H9 (cell line): ENCODE measurements at regions not wholly inside any gene's neighbourhood (a gene's known extent, or its start where the extent isn't known, plus 50 kb on each side); places are given as distances from the start of the nearest gene placed in this dataset.

Experiments
- DNase-seq: peaks from one replicate; pipeline ENCODE4 v3.0.0-alpha.2; 2017
- H2AFZ ChIP-seq: one replicate; pipeline ENCODE4 v1.6.1; 2013; ENCODE audit warnings: mild to moderate bottlenecking, low read length, control low read depth, moderate library complexity
- H2AK5ac ChIP-seq: 2 replicates; pipeline ENCODE4 v1.6.1; 2013; ENCODE audit warnings: low read length, control low read depth, mixed read lengths; ENCODE audit not compliant: insufficient read length
- H2BK120ac ChIP-seq: one replicate; pipeline ENCODE4 v1.6.1; 2013; ENCODE audit warnings: low read depth, mild to moderate bottlenecking, low read length, control low read depth, inconsistent platforms; ENCODE audit not compliant: poor library complexity, severe bottlenecking
- H2BK12ac ChIP-seq: 2 replicates; pipeline ENCODE4 v1.6.1; 2013; ENCODE audit warnings: low read length, control low read depth, mixed read lengths, low read depth; ENCODE audit not compliant: insufficient read length
- H2BK15ac ChIP-seq: 2 replicates; pipeline ENCODE4 v1.6.1; 2013; ENCODE audit warnings: low read depth, low read length, control low read depth
- H2BK20ac ChIP-seq: one replicate; pipeline ENCODE4 v1.6.1; 2013; ENCODE audit warnings: low read depth, mild to moderate bottlenecking, low read length, control low read depth, inconsistent platforms; ENCODE audit not compliant: poor library complexity, severe bottlenecking
- H2BK5ac ChIP-seq: 2 replicates; pipeline ENCODE4 v1.6.1; 2013; ENCODE audit warnings: low read length, control low read depth, mixed read lengths; ENCODE audit not compliant: insufficient read length
- H3K14ac ChIP-seq: 2 replicates; pipeline ENCODE4 v1.6.1; 2013; ENCODE audit warnings: low read length, control low read depth; ENCODE audit not compliant: insufficient read depth
- H3K18ac ChIP-seq: 2 replicates; pipeline ENCODE4 v1.6.1; 2013; ENCODE audit warnings: low read depth, mild to moderate bottlenecking, mixed read lengths, low read length, control low read depth; ENCODE audit not compliant: insufficient read length
- H3K23ac ChIP-seq: 2 replicates; pipeline ENCODE4 v1.6.1; 2013; ENCODE audit warnings: low read length, control low read depth, mixed read lengths, low read depth; ENCODE audit not compliant: insufficient read length
- H3K23me2 ChIP-seq: 2 replicates; pipeline ENCODE4 v1.6.1; 2013; ENCODE audit warnings: low read depth, mild to moderate bottlenecking, mixed read lengths, low read length, control low read depth; ENCODE audit not compliant: insufficient read length, poor library complexity, severe bottlenecking
- H3K27ac ChIP-seq: 2 replicates; pipeline ENCODE4 v1.5.1; 2013; ENCODE audit warnings: low read length, control low read depth, mixed read lengths, low read depth; ENCODE audit not compliant: insufficient read length
- H3K27me3 ChIP-seq: 2 replicates; pipeline ENCODE4 v1.6.1; 2013; ENCODE audit warnings: low read length, control low read depth, inconsistent platforms; ENCODE audit not compliant: insufficient read depth
- H3K4ac ChIP-seq: 2 replicates; pipeline ENCODE4 v1.6.1; 2013; ENCODE audit warnings: low read depth, mild to moderate bottlenecking, control low read depth, inconsistent platforms, low read length, moderate library complexity
- H3K4me1 ChIP-seq: 2 replicates; pipeline ENCODE4 v1.6.1; 2013; ENCODE audit warnings: low read length, control low read depth, inconsistent platforms; ENCODE audit not compliant: insufficient read depth
- H3K4me2 ChIP-seq: 2 replicates; pipeline ENCODE4 v1.6.1; 2013; ENCODE audit warnings: low read length, control low read depth, mixed read lengths; ENCODE audit not compliant: insufficient read length, insufficient read depth
- H3K56ac ChIP-seq: 2 replicates; pipeline ENCODE4 v1.6.1; 2013; ENCODE audit warnings: low read depth, mild to moderate bottlenecking, mixed read lengths, low read length, control low read depth; ENCODE audit not compliant: insufficient read length
- H3K79me1 ChIP-seq: 2 replicates; pipeline ENCODE4 v1.6.1; 2013; ENCODE audit warnings: low read depth, mild to moderate bottlenecking, moderate library complexity, low read length, control low read depth, inconsistent platforms; ENCODE audit not compliant: insufficient read depth, poor library complexity, severe bottlenecking
- H3K79me2 ChIP-seq: 2 replicates; pipeline ENCODE4 v1.6.1; 2013; ENCODE audit warnings: low read length, control low read depth, inconsistent platforms; ENCODE audit not compliant: insufficient read depth
- H3K9ac ChIP-seq: 2 replicates; pipeline ENCODE4 v1.6.1; 2013; ENCODE audit warnings: low read length, control low read depth, mixed read lengths; ENCODE audit not compliant: insufficient read length; ENCODE audit errors: extremely low read depth
- H3K9me3 ChIP-seq: one replicate; pipeline ENCODE4 v1.6.1; 2013; ENCODE audit warnings: low read depth, low read length, inconsistent platforms; ENCODE audit not compliant: control insufficient read depth
- H3T11ph ChIP-seq: one replicate; pipeline ENCODE4 v1.6.1; 2013; ENCODE audit warnings: mild to moderate bottlenecking, low read length, control low read depth, inconsistent platforms
- H4K20me1 ChIP-seq: one replicate; pipeline ENCODE4 v1.6.1; 2013; ENCODE audit not compliant: control insufficient read depth, insufficient read length, insufficient read depth
- H4K5ac ChIP-seq: 2 replicates; pipeline ENCODE4 v1.6.1; 2013; ENCODE audit warnings: low read depth, mild to moderate bottlenecking, mixed read lengths, low read length, control low read depth; ENCODE audit not compliant: insufficient read length
- H4K8ac ChIP-seq: replicated peaks from 2 replicates; pipeline ENCODE4 v1.6.1; 2013; ENCODE audit warnings: low read length, control low read depth, mixed read lengths, low read depth; ENCODE audit not compliant: insufficient read length
- H4K91ac ChIP-seq: 2 replicates; pipeline ENCODE4 v1.6.1; 2013; ENCODE audit warnings: low read depth, mild to moderate bottlenecking, moderate library complexity, mixed read lengths, low read length, control low read depth; ENCODE audit not compliant: insufficient read length
- H3K27ac Mint-ChIP-seq, 3 experiments: 2 replicates in 2 of 3; 3 replicates in 1 of 3; pipeline ENCODE4 v1.8.0; 2020 to 2021; ENCODE audit warnings: mixed read lengths in 3 of 3, mild to moderate bottlenecking in 1 of 3, moderate library complexity in 1 of 3
- H3K27me3 Mint-ChIP-seq: 2 replicates; pipeline ENCODE4 v1.8.0; 2021; ENCODE audit warnings: low read depth, mild to moderate bottlenecking, moderate library complexity, mixed read lengths
- H3K36me3 Mint-ChIP-seq, 3 experiments: 2 replicates in 2 of 3; 3 replicates in 1 of 3; pipeline ENCODE4 v1.8.0; 2020 to 2021; ENCODE audit warnings: low read depth in 3 of 3, mixed read lengths in 3 of 3; ENCODE audit not compliant: insufficient read depth in 1 of 3
- H3K4me1 Mint-ChIP-seq, 2 experiments: 2 replicates each; pipeline ENCODE4 v1.8.0; 2020; ENCODE audit warnings: mixed read lengths in 2 of 2
- H3K4me3 Mint-ChIP-seq, 2 experiments: 2 replicates in 1 of 2; 3 replicates in 1 of 2; pipeline ENCODE4 v1.8.0; 2020 to 2021; ENCODE audit warnings: mild to moderate bottlenecking in 2 of 2, mixed read lengths in 2 of 2, moderate library complexity in 1 of 2
- H3K9me3 Mint-ChIP-seq, 2 experiments: 2 replicates in 1 of 2; 3 replicates in 1 of 2; pipeline ENCODE4 v1.8.0; 2020; ENCODE audit warnings: mild to moderate bottlenecking in 2 of 2, mixed read lengths in 2 of 2, moderate library complexity in 1 of 2
- CTCF ChIP-seq: fragments of 200-600 bp; sonication (generic); conservative IDR thresholded peaks from 3 replicates; pipeline ENCODE4 v1.8.0; 2021; ENCODE audit warnings: antibody characterized with exemption, mild to moderate bottlenecking

- no peak overlapping the region for H4K91ac ChIP-seq
- no peak overlapping the region for H4K8ac ChIP-seq
- DNase-seq: no peak
- H2AK5ac ChIP-seq: no peak overlapping the region
- no peaks in the 10 kb centered on the region for H3K23me2 ChIP-seq
- no peaks in the 10 kb centered on the region for H3K9me3 Mint-ChIP-seq
- H3K79me2 ChIP-seq: no peaks in the 10 kb centered on the region
- no peaks in the 10 kb centered on the region for H3K79me1 ChIP-seq
- H2BK20ac ChIP-seq: no peak overlapping the region
- H3T11ph ChIP-seq: no peak overlapping the region
- no peak overlapping the region for H2BK5ac ChIP-seq
- H3K27me3 ChIP-seq: no peaks in the 10 kb centered on the region
- no peak overlapping the region for H3K4me3 Mint-ChIP-seq
- no peaks in the 10 kb centered on the region for H3K9me3 ChIP-seq
- no peak overlapping the region for H3K4me2 ChIP-seq
- H3K27ac ChIP-seq: no peak overlapping the region
- H3K4me1 ChIP-seq: no peaks in the 10 kb centered on the region
- no peaks in the 10 kb centered on the region; a peak in 1 of 7 replicates for H3K36me3 Mint-ChIP-seq
- no peaks in the 10 kb centered on the region for H3K4me1 Mint-ChIP-seq
- H3K14ac ChIP-seq: no peak overlapping the region
- no peak overlapping the region for H3K4ac ChIP-seq
- H3K18ac ChIP-seq: no peak overlapping the region
- H2BK12ac ChIP-seq: no peak overlapping the region
- TF ChIP-seq CTCF: no peak
- H4K20me1 ChIP-seq: no peaks in the 10 kb centered on the region
- no peak overlapping the region for H2BK15ac ChIP-seq
- no peak overlapping the region for H3K23ac ChIP-seq
- no peak overlapping the region for H3K56ac ChIP-seq
- no peak overlapping the region for H2BK120ac ChIP-seq
- no peaks in the 10 kb centered on the region for H3K27me3 Mint-ChIP-seq
- no peak overlapping the region for H4K5ac ChIP-seq
- no peak overlapping the region for H2AFZ ChIP-seq
- H3K9ac ChIP-seq: no peak overlapping the region
- H3K27ac Mint-ChIP-seq: no peak overlapping the region
Measured at GRCh38 chr12:19978193-19978592, 390.1 kb upstream of the PDE3A start.
